H1 (cell line): ENCODE measurements at regions not wholly inside any gene's neighbourhood (a gene's known extent, or its start where the extent isn't known, plus 50 kb on each side); places are given as distances from the start of the nearest gene placed in this dataset.

Experiments
- CTCF ChIA-PET: fragments of 300-600 bp; sonication (Branson Sonifier 250); formaldehyde crosslinking; loops from one replicate; lab custom pipeline; 2021; ENCODE audit not compliant: partially characterized antibody; lab: Charles Lee
- POLR2A ChIA-PET: fragments of 300-600 bp; sonication (Branson Sonifier 250); formaldehyde crosslinking; loops from one replicate; lab custom pipeline; 2021; ENCODE audit warnings: inconsistent platforms; ENCODE audit not compliant: partially characterized antibody; lab: Charles Lee
- DNase-seq, 2 experiments: peaks; one replicate each; pipeline versions ENCODE4 v3.0.0 to v3.0.0-alpha.2; 2010 to 2022; ENCODE audit warnings: low spot score in 2 of 2, low read depth in 1 of 2, mixed read lengths in 1 of 2
- FAIRE-seq: peaks from 2 replicates; lab custom pipeline; 2011; peaks lifted over from hg19 to GRCh38; lab: Jason Lieb, UNC
- H2AFZ ChIP-seq: 2 replicates; pipeline ENCODE4 v1.8.1; 2012; ENCODE audit warnings: low read length, inconsistent platforms
- H2AK5ac ChIP-seq: 2 replicates; pipeline ENCODE4 v1.6.1; 2013; ENCODE audit warnings: low read depth, low read length
- H2BK120ac ChIP-seq: replicated peaks from 2 replicates; pipeline ENCODE3; 2013; ENCODE audit warnings: low read depth, low read length, inconsistent platforms
- H2BK12ac ChIP-seq: 2 replicates; pipeline ENCODE4 v1.6.1; 2013; ENCODE audit warnings: low read depth, low read length
- H2BK15ac ChIP-seq: 2 replicates; pipeline ENCODE4 v1.6.1; 2013; ENCODE audit warnings: low read length
- H2BK20ac ChIP-seq: 2 replicates; pipeline ENCODE4 v1.6.1; 2013; ENCODE audit warnings: low read length
- H2BK5ac ChIP-seq: 2 replicates; pipeline ENCODE4 v1.6.1; 2013; ENCODE audit warnings: low read depth, low read length
- H3K14ac ChIP-seq: 2 replicates; pipeline ENCODE4 v1.6.1; 2013; ENCODE audit warnings: inconsistent platforms; ENCODE audit not compliant: insufficient read length
- H3K18ac ChIP-seq: 2 replicates; pipeline ENCODE4 v1.6.1; 2013; ENCODE audit warnings: low read length; ENCODE audit errors: extremely low read depth
- H3K23ac ChIP-seq: 2 replicates; pipeline ENCODE4 v1.6.1; 2013; ENCODE audit warnings: inconsistent platforms; ENCODE audit not compliant: insufficient read length
- H3K23me2 ChIP-seq: 2 replicates; pipeline ENCODE4 v1.6.1; 2013; ENCODE audit warnings: low read depth, low read length
- H3K27ac ChIP-seq: 2 replicates; pipeline ENCODE4 v1.6.1; 2011; ENCODE audit warnings: low read depth, low read length, inconsistent platforms
- H3K27me3 ChIP-seq, 4 experiments: replicated peaks in 1 of 4; 1 replicate in 1 of 4; 2 replicates in 3 of 4; pipeline versions ENCODE4 v1.6.1 to v1.8.1; 2011 to 2013; ENCODE audit warnings: low read length in 3 of 4, mild to moderate bottlenecking in 3 of 4, inconsistent platforms in 2 of 4, mixed read lengths in 2 of 4, moderate library complexity in 1 of 4; ENCODE audit not compliant: control insufficient read depth in 3 of 4, insufficient read depth in 3 of 4; ENCODE audit errors: extremely low read depth in 1 of 4
- H3K36me3 ChIP-seq, 4 experiments: 2 replicates each; pipeline versions ENCODE4 v1.6.1 to v1.8.1; 2011 to 2013; ENCODE audit warnings: mild to moderate bottlenecking in 4 of 4, low read length in 3 of 4, moderate library complexity in 2 of 4, control low read depth in 1 of 4, inconsistent platforms in 1 of 4; ENCODE audit not compliant: insufficient read depth in 4 of 4, control insufficient read depth in 2 of 4
- H3K4ac ChIP-seq: replicated peaks from 2 replicates; pipeline ENCODE3; 2013; ENCODE audit warnings: low read length, low read depth, mixed read lengths, inconsistent platforms; ENCODE audit not compliant: insufficient read length
- H3K4me1 ChIP-seq, 4 experiments: replicated peaks in 1 of 4; 1 replicate in 1 of 4; 2 replicates in 3 of 4; pipeline versions ENCODE4 v1.6.1 to v1.8.1; 2011 to 2013; ENCODE audit warnings: low read length in 3 of 4, inconsistent platforms in 2 of 4, mixed read lengths in 1 of 4; ENCODE audit not compliant: insufficient read depth in 4 of 4, control insufficient read depth in 3 of 4
- H3K4me2 ChIP-seq, 2 experiments: 2 replicates each; pipeline versions ENCODE4 v1.6.1 to v1.8.1; 2011 to 2013; ENCODE audit warnings: low read depth in 2 of 2, low read length in 2 of 2, control low read depth in 1 of 2, inconsistent platforms in 1 of 2, mild to moderate bottlenecking in 1 of 2; ENCODE audit not compliant: insufficient read depth in 1 of 2
- H3K4me3 ChIP-seq, 4 experiments: fragments of 200-600, 300-600 bp in 1 of 4; sonication (generic), shearing (Covaris generic), sonication (Bioruptor Twin) in 1 of 4; 2 replicates each; pipeline versions ENCODE4 v1.5.1 to v1.8.1; 2011 to 2016; ENCODE audit warnings: low read length in 4 of 4, low read depth in 3 of 4, control low read depth in 2 of 4, inconsistent platforms in 2 of 4, mild to moderate bottlenecking in 2 of 4, mixed read lengths in 1 of 4, moderate library complexity in 1 of 4; ENCODE audit not compliant: insufficient read depth in 2 of 4; ENCODE audit errors: extremely low read depth in 1 of 4
- H3K56ac ChIP-seq: replicated peaks from 2 replicates; pipeline ENCODE3; 2013; ENCODE audit warnings: low read depth, mild to moderate bottlenecking, mixed read lengths, low read length, inconsistent platforms; ENCODE audit not compliant: insufficient read length
- H3K79me1 ChIP-seq: 2 replicates; pipeline ENCODE4 v1.6.1; 2013; ENCODE audit warnings: low read depth, low read length, control low read depth
- H3K79me2 ChIP-seq, 2 experiments: 2 replicates each; pipeline versions ENCODE4 v1.6.1 to v1.8.1; 2012 to 2013; ENCODE audit warnings: low read length in 2 of 2, mild to moderate bottlenecking in 2 of 2, inconsistent platforms in 1 of 2; ENCODE audit not compliant: insufficient read depth in 2 of 2, control insufficient read depth in 1 of 2
- H3K9ac ChIP-seq, 4 experiments: replicated peaks in 1 of 4; 1 replicate in 1 of 4; 2 replicates in 3 of 4; pipeline versions ENCODE4 v1.6.1 to v1.8.1; 2011 to 2013; ENCODE audit warnings: low read depth in 3 of 4, low read length in 3 of 4, control low read depth in 2 of 4, mild to moderate bottlenecking in 2 of 4, moderate library complexity in 2 of 4, inconsistent platforms in 1 of 4; ENCODE audit errors: extremely low read depth in 1 of 4
- H3K9me3 ChIP-seq, 2 experiments: 2 replicates each; pipeline versions ENCODE4 v1.6.1 to v1.8.1; 2012 to 2013; ENCODE audit warnings: mild to moderate bottlenecking in 2 of 2, moderate library complexity in 2 of 2, control low read depth in 1 of 2, inconsistent platforms in 1 of 2, low read depth in 1 of 2, low read length in 1 of 2, mixed read lengths in 1 of 2; ENCODE audit not compliant: insufficient read depth in 2 of 2
- H4K20me1 ChIP-seq, 2 experiments: replicated peaks in 1 of 2; 2 replicates each; pipeline versions ENCODE3 to v1.8.1; 2011 to 2013; ENCODE audit warnings: inconsistent platforms in 2 of 2, low read length in 2 of 2, mild to moderate bottlenecking in 1 of 2; ENCODE audit not compliant: insufficient read depth in 2 of 2, control insufficient read depth in 1 of 2
- H4K5ac ChIP-seq: 2 replicates; pipeline ENCODE4 v1.6.1; 2013; ENCODE audit warnings: low read length, low read depth, mixed read lengths, inconsistent platforms; ENCODE audit not compliant: insufficient read length
- H4K8ac ChIP-seq: 2 replicates; pipeline ENCODE4 v1.8.0; 2013; ENCODE audit warnings: mild to moderate bottlenecking, moderate library complexity, low read length, inconsistent platforms; ENCODE audit not compliant: insufficient read depth; ENCODE audit errors: extremely low read depth
- H4K91ac ChIP-seq: replicated peaks from 2 replicates; pipeline ENCODE3; 2013; ENCODE audit warnings: low read length, mixed read lengths, inconsistent platforms; ENCODE audit not compliant: insufficient read length
- CTBP2 ChIP-seq: IDR thresholded peaks from 2 replicates; pipeline ENCODE4 v1.7.0; 2011; ENCODE audit warnings: borderline replicate concordance, mild to moderate bottlenecking, moderate library complexity, mixed read lengths, low read length; ENCODE audit not compliant: insufficient read depth, insufficient read length
- WGBS, 2 experiments: shearing (Covaris generic) in 1 of 2; methylation state at CpG; one replicate each; pipeline versions ENCODE4 v1.1.6 to v1.1.7; 2013 to 2015; ENCODE audit warnings: low lambda C conversion rate in 2 of 2, mixed read lengths in 2 of 2, inconsistent platforms in 1 of 2, low coverage in 1 of 2, missing lambda C conversion rate in 1 of 2; ENCODE audit not compliant: insufficient replicate concordance in 2 of 2, insufficient coverage in 1 of 2, insufficient read length in 1 of 2; ENCODE audit errors: extremely low coverage in 1 of 2, missing lambda C conversion rate in 1 of 2; 5-methylcytosine and 5-hydroxymethylcytosine counted together

DNA sequence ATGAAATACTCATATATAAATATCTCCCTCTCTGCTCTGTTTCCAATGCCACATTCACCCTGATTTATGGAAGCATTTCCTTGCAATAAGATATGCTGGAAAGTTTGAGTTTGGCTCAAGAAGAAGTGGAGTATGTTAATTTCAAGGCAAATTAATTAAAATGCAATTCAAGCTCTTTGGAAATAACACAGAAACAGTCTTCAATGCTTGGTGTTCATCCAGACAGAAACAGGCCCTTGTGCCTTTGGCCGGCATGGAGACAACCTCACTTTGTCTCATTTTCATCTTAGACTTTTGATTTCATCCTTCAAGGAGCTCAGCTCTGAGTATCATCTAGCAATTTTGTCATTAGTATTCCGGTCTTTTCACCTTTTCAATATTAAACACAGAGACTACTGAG lies 210.0 kb downstream of the C16orf95 start:
- no peak for TF ChIP-seq CTBP2
- TF ChIP-seq, all 59 proteins: peak for 0
- H3K4ac ChIP-seq = no peak overlapping the region
- H3K9ac ChIP-seq = no peak overlapping the region
- H2BK120ac ChIP-seq = no peak overlapping the region
- no peak overlapping the region for H3K56ac ChIP-seq
- H3K36me3 ChIP-seq = no peaks in the 10 kb centered on the region
- no peaks in the 10 kb centered on the region for H3K23me2 ChIP-seq
- FAIRE-seq (no peak), DNase-seq (no peak)
- no peak overlapping the region for H2BK5ac ChIP-seq
- no peak overlapping the region for H3K14ac ChIP-seq
- H3K23ac ChIP-seq = no peak overlapping the region
- no peak overlapping the region for H3K4me3 ChIP-seq
- no peaks in the 10 kb centered on the region for H3K79me2 ChIP-seq
- H4K91ac ChIP-seq = no peak overlapping the region
- peaks cover 0 to 4% (median 1%) of the 10 kb centered on the region in 4 experiments; a peak in 3 of 7 replicates for H3K4me1 ChIP-seq
- H3K27me3 ChIP-seq = no peaks in the 10 kb centered on the region
- H3K27ac ChIP-seq = no peak overlapping the region
- H2AK5ac ChIP-seq = no peak overlapping the region
- H2AFZ ChIP-seq = no peak overlapping the region
- H2BK15ac ChIP-seq = no peak overlapping the region
- H4K5ac ChIP-seq = no peak overlapping the region
- no peaks in the 10 kb centered on the region for H4K20me1 ChIP-seq
- no peaks in the 10 kb centered on the region for H3K9me3 ChIP-seq
- H2BK20ac ChIP-seq = no peak overlapping the region
- 90% methylated on average over 2 of the region's 2 CpGs; no CpG with 5 or more reads in 1 of the 2 experiments for WGBS, 2 experiments
- no peak overlapping the region for H4K8ac ChIP-seq
- H3K79me1 ChIP-seq = no peaks in the 10 kb centered on the region
- ChIA-PET POLR2A (no interaction called here), CTCF (interaction anchor here (0.9 to 2.1 kb wide), 6 partner anchors 14 to 96 kb away, joined by 3 to 6 read pairs (median 3); no protein-coding TSS in a partner anchor)
- no peak overlapping the region for H2BK12ac ChIP-seq
- H3K18ac ChIP-seq = no peak overlapping the region
- no peak overlapping the region for H3K4me2 ChIP-seq
